ENCODE measurements at regions not wholly inside any gene's neighbourhood (a gene's known extent, or its start where the extent isn't known, plus 50 kb on each side); places are given as distances from the start of the nearest gene placed in this dataset.

DNA sequence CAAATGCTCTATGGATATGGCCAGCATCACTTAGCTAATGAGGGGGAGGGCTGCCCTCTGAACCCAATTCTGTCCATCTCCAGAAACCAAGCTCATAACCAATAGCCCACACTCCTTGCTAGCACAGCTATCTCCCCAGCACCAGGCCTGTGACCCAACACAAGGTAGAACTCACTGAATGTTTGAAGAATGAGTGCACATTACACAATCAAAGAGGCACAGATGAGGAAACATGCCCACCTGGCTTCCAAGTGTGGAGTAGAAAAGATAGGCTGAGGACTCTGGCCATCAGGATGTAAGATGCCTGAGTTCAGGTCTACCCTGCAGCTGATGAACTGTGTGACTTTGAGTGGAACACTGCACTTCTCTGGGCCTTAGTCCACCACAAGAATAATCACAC, 268.4 kb downstream of the BCL11B start:
- DNase-seq (ENCODE audit: low spot score): no peak
- BruUV-seq (replicated peaks): no TSS peak
- Histone ChIP-seq H3K27ac (ENCODE audit: extremely low read length, insufficient read depth, low read length) (no peak overlapping the region), H3K4me3 (replicated peaks in 1 of 3; ENCODE audit: insufficient read depth in 1 of 3, low read depth in 2 of 3, low read length in 3 of 3) (no peak overlapping the region), H3K27me3 (ENCODE audit: control insufficient read depth in 1 of 2, insufficient read depth in 2 of 2, low read length in 2 of 2) (peaks cover 2 to 14% of the 10 kb centered on the region in 2 experiments; a peak in 2 of 5 replicates), H4K20me1 (ENCODE audit: insufficient read depth, low read length) (no peaks in the 10 kb centered on the region), H3K79me2 (ENCODE audit: insufficient read depth, low read length) (no peaks in the 10 kb centered on the region), H3K4me2 (ENCODE audit: low read depth, low read length) (no peak overlapping the region), H3K9ac (ENCODE audit: insufficient read depth, low read depth, low read length) (no peak overlapping the region), H2AFZ (ENCODE audit: low read length) (no peak overlapping the region), H3K4me1 (ENCODE audit: insufficient read depth, low read length) (no peaks in the 10 kb centered on the region), H3K36me3 (replicated peaks in 1 of 2; ENCODE audit: control insufficient read depth in 1 of 2, insufficient read depth in 2 of 2, low read length in 2 of 2) (no peaks in the 10 kb centered on the region), H3K9me3 (ENCODE audit: low read length) (no peaks in the 10 kb centered on the region)
- TF ChIP-seq, protein P1, sequence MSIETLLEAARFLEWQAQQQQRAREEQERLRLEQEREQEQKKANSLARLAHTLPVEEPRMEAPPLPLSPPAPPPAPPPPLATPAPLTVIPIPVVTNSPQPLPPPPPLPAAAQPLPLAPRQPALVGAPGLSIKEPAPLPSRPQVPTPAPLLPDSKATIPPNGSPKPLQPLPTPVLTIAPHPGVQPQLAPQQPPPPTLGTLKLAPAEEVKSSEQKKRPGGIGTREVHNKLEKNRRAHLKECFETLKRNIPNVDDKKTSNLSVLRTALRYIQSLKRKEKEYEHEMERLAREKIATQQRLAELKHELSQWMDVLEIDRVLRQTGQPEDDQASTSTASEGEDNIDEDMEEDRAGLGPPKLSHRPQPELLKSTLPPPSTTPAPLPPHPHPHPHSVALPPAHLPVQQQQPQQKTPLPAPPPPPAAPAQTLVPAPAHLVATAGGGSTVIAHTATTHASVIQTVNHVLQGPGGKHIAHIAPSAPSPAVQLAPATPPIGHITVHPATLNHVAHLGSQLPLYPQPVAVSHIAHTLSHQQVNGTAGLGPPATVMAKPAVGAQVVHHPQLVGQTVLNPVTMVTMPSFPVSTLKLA (IDR thresholded peaks at IDR 0.05): no peak
- TF ChIP-seq ZNF777 (CRISPR knock-in tag; IDR thresholded peaks at IDR 0.05) (no peak), JUND (CRISPR knock-in tag; IDR thresholded peaks at IDR 0.05) (no peak), CEBPB (IDR thresholded peaks at IDR 0.05; ENCODE audit: borderline replicate concordance, low read depth, low read length) (peak; percentile 29; the same call in 1 of the 2 replicates)
- no peak for FAIRE-seq
- ATAC-seq: no peak
- intact Hi-C loops (cut with micrococcal nuclease; ENCODE audit: unreplicated experiment) (no loop called here), in situ Hi-C loops (cut with HindIII; ENCODE audit: extremely low pct_ligation_motif_present, low pct_unique_long_range_greater_than_20kb) (no loop called here)
- ChIA-PET POLR2A (no interaction called here), CTCF (ENCODE audit: low intra/inter-chr PET ratio, low total read pairs) (no interaction called here)

DNA sequence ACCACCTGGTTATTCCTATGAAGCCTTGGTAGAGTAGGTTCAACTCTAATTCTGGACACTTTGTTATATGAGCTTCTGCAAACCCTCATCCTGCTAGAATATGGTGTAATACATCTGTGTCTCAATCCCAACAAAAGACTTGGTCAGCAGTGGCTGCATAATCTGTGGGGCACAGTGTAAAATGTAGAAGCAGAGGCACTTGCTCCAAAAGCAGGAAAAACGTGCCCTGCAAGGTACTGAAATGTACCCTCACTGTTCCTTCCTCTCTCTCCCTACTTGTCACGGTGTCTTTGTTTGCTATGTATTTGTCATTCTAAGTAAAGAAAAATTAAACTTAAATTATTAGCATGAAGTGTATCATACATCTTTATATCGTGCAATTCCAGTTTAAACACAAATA, 267.9 kb downstream of the BCL11B start:
- Histone ChIP-seq H3K4me3 (replicated peaks in 1 of 3; ENCODE audit: insufficient read depth in 1 of 3, low read depth in 2 of 3, low read length in 3 of 3) (no peak overlapping the region), H4K20me1 (ENCODE audit: insufficient read depth, low read length) (no peaks in the 10 kb centered on the region), H3K79me2 (ENCODE audit: insufficient read depth, low read length) (no peaks in the 10 kb centered on the region), H3K27ac (ENCODE audit: extremely low read length, insufficient read depth, low read length) (no peak overlapping the region), H3K9ac (ENCODE audit: insufficient read depth, low read depth, low read length) (no peak overlapping the region), H3K36me3 (replicated peaks in 1 of 2; ENCODE audit: control insufficient read depth in 1 of 2, insufficient read depth in 2 of 2, low read length in 2 of 2) (no peaks in the 10 kb centered on the region), H2AFZ (ENCODE audit: low read length) (no peak overlapping the region), H3K4me1 (ENCODE audit: insufficient read depth, low read length) (no peaks in the 10 kb centered on the region), H3K4me2 (ENCODE audit: low read depth, low read length) (no peak overlapping the region), H3K9me3 (ENCODE audit: low read length) (no peaks in the 10 kb centered on the region), H3K27me3 (ENCODE audit: control insufficient read depth in 1 of 2, insufficient read depth in 2 of 2, low read length in 2 of 2) (peaks cover 2 to 14% of the 10 kb centered on the region in 2 experiments; a peak in 2 of 5 replicates)
- ATAC-seq (no peak), DNase-seq (ENCODE audit: low spot score) (no peak), FAIRE-seq (no peak)
- WGBS (ENCODE audit: low lambda C conversion rate): 2% methylated on average over 3 of the region's 3 CpGs
- CTCF ChIA-PET (ENCODE audit: low intra/inter-chr PET ratio, low total read pairs): no interaction called here
- in situ Hi-C loops (cut with HindIII; ENCODE audit: extremely low pct_ligation_motif_present, low pct_unique_long_range_greater_than_20kb) (no loop called here), intact Hi-C loops (cut with micrococcal nuclease; ENCODE audit: unreplicated experiment) (no loop called here)
- no TSS peak for BruUV-seq (replicated peaks)
- POLR2A ChIA-PET: no interaction called here
- TF ChIP-seq HNRNPH1 (optimal IDR thresholded peaks at IDR 0.05; ENCODE audit: low read depth, low read length) (no peak), ZFP1 (CRISPR knock-in tag; IDR thresholded peaks at IDR 0.05) (no peak), ZNF382 (CRISPR knock-in tag; IDR thresholded peaks at IDR 0.05; ENCODE audit: borderline replicate concordance) (no peak), ZNF230 (CRISPR knock-in tag; IDR thresholded peaks at IDR 0.05) (no peak), ESRRA (CRISPR knock-in tag; IDR thresholded peaks at IDR 0.05; ENCODE audit: low read depth) (no peak), TCF7L2 (IDR thresholded peaks at IDR 0.05; ENCODE audit: low read depth, low read length) (no peak), THYN1 (CRISPR knock-in tag; IDR thresholded peaks at IDR 0.05; ENCODE audit: borderline replicate concordance, low read depth) (no peak), ZMYM2 (CRISPR knock-in tag; IDR thresholded peaks at IDR 0.05) (no peak), ZMAT3 (CRISPR knock-in tag; conservative IDR thresholded peaks at IDR 0.05) (no peak), SAFB2 (CRISPR knock-in tag; IDR thresholded peaks at IDR 0.05; ENCODE audit: borderline replicate concordance, low read depth) (no peak), GATAD2A (CRISPR knock-in tag; IDR thresholded peaks at IDR 0.05) (no peak), ZNF615 (CRISPR knock-in tag; IDR thresholded peaks at IDR 0.05; ENCODE audit: borderline replicate concordance) (no peak), KAT8 (CRISPR knock-in tag; IDR thresholded peaks at IDR 0.05) (no peak), ZNF30 (CRISPR knock-in tag; IDR thresholded peaks at IDR 0.05) (no peak), CBFB (CRISPR knock-in tag; IDR thresholded peaks at IDR 0.05) (no peak)
- TF ChIP-seq, protein P2, sequence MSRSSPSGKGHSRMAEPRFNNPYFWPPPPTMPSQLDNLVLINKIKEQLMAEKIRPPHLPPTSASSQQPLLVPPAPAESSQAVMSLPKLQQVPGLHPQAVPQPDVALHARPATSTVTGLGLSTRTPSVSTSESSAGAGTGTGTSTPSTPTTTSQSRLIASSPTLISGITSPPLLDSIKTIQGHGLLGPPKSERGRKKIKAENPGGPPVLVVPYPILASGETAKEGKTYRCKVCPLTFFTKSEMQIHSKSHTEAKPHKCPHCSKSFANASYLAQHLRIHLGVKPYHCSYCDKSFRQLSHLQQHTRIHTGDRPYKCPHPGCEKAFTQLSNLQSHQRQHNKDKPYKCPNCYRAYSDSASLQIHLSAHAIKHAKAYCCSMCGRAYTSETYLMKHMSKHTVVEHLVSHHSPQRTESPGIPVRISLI (CRISPR knock-in tag; IDR thresholded peaks at IDR 0.05; ENCODE audit: borderline replicate concordance): no peak

All from HepG2 (cell line).